Urinary bladder (tissue), 3 donors: ENCODE measurements at regions not wholly inside any gene's neighbourhood (a gene's known extent, or its start where the extent isn't known, plus 50 kb on each side); places are given as distances from the start of the nearest gene placed in this dataset.

Experiments
- DNase-seq: peaks from one replicate; pipeline ENCODE4 v3.0.0-alpha.2; 2015; ENCODE audit errors: extremely low spot score
- H3K27ac ChIP-seq: one replicate; pipeline ENCODE4 v1.5.1; 2013; ENCODE audit warnings: low read depth, mild to moderate bottlenecking, moderate library complexity
- H3K36me3 ChIP-seq: one replicate; pipeline ENCODE4 v1.6.1; 2013; ENCODE audit warnings: mild to moderate bottlenecking, moderate library complexity; ENCODE audit not compliant: insufficient read depth
- H3K4me1 ChIP-seq: one replicate; pipeline ENCODE4 v1.6.1; 2013; ENCODE audit warnings: mild to moderate bottlenecking, moderate library complexity; ENCODE audit not compliant: insufficient read depth
- H3K4me3 ChIP-seq: one replicate; pipeline ENCODE4 v1.5.1; 2013; ENCODE audit warnings: low read depth, low read length
- WGBS: extraction: QIAGEN DNeasy Blood & Tissue Kit; methylation state at CpG from one replicate; pipeline ENCODE4 v1.1.7; 2013; 5-methylcytosine and 5-hydroxymethylcytosine counted together
- donor health status: healthy with polysubstance abuse.
- donor health status: healthy.

- Histone ChIP-seq H3K27ac (no peak overlapping the region), H3K4me3 (no peak overlapping the region), H3K36me3 (no peaks in the 10 kb centered on the region), H3K4me1 (no peaks in the 10 kb centered on the region)
- DNase-seq, result no peak
- 77% methylated on average over 1 of the region's 1 CpG for WGBS
Observed at GRCh38 chr5:130282049-130282448, 377.8 kb downstream of the CHSY3 start.

GRCh38 chr5:130280528-130281217, 376.4 kb downstream of the CHSY3 start:
- no peak for DNase-seq
- 75% methylated on average over 8 of the region's 8 CpGs for WGBS
- no peak overlapping the region for H3K4me3 ChIP-seq
- no peaks in the 10 kb centered on the region for H3K4me1 ChIP-seq
- no peak overlapping the region for H3K27ac ChIP-seq
- H3K36me3 ChIP-seq, result no peaks in the 10 kb centered on the region

DNA sequence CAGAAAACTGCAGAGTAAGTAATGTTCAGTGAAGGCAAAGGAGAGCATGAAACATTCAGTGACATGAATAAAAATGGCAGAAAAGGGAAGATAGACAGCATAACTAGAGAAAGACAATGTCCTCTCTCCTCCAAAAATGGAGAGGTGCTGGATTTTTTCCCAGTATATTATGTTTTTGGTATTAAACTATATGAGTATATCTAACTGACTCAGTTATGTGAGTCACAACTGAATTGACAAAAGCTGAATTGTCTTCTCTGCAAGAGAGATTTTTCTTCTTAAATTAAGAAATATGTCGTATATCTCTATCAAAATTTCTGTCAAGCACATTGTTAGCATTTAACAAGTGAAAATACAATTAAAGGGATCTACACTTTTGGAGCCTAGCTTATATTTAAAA, 375.1 kb downstream of the CHSY3 start:
- no peaks in the 10 kb centered on the region for H3K4me1 ChIP-seq
- H3K27ac ChIP-seq, result no peak overlapping the region
- no peaks in the 10 kb centered on the region for H3K36me3 ChIP-seq
- H3K4me3 ChIP-seq, result no peak overlapping the region
- DNase-seq, result no peak
- 69% methylated on average over 1 of the region's 1 CpG for WGBS

DNA sequence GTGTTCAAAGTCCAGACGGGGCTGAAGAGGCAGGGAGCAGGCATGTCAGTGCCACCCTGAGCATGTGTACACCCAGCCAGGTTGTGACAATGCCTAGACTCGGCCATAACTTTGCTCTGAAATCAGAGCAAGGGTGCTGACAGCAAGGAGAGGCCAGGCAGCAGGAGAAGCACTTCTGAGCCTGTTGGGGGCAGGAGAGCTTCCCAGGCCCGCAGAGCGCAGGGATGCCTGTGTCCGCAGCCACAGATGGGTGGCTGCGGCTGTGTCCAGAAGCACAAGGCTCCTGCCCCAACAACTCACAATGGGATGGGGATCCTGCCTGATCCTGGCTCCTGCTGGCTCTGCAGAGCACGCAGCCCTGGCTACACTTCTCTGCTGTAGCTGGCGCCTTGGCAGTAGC, 373.9 kb downstream of the CHSY3 start:
- Histone ChIP-seq H3K4me1 (no peaks in the 10 kb centered on the region), H3K27ac (no peak overlapping the region), H3K4me3 (no peak overlapping the region), H3K36me3 (no peaks in the 10 kb centered on the region)
- no peak for DNase-seq
- WGBS, result 97% methylated on average over 8 of the region's 8 CpGs

- H3K36me3 ChIP-seq, result no peaks in the 10 kb centered on the region
- 95% methylated on average over 8 of the region's 8 CpGs for WGBS
Observed at GRCh38 chr5:130277522-130277921, 373.3 kb downstream of the CHSY3 start.

DNA sequence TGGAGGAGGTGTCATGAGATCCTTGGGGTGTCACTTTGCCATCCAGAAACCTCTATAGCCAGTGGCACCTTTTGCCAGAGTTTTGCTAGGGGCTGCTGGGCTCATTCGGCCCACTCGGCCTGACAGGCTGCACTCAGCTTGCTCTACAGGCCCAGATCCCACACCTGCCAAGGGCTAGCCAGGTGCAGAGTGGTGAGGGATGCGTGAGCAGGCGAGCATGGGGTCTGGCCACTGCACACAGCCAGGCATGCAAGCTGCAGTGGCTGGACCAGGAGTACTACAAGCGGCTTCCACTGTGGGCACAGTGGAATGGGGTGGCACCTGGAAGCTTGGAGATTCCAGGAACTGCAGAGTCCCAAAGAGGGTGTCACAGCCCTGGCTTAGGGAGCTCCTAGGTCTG, 372.7 kb downstream of the CHSY3 start:
- WGBS, result 95% methylated on average over 5 of the region's 5 CpGs
- no peak for DNase-seq
- Histone ChIP-seq H3K36me3 (no peaks in the 10 kb centered on the region), H3K27ac (no peak overlapping the region), H3K4me3 (no peak overlapping the region), H3K4me1 (no peaks in the 10 kb centered on the region)

More at GRCh38 chr5:130277522-130277921, 373.3 kb downstream of the CHSY3 start:
- no peak overlapping the region for H3K27ac ChIP-seq
- no peak overlapping the region for H3K4me3 ChIP-seq
- no peaks in the 10 kb centered on the region for H3K4me1 ChIP-seq
- DNase-seq, result no peak

DNA sequence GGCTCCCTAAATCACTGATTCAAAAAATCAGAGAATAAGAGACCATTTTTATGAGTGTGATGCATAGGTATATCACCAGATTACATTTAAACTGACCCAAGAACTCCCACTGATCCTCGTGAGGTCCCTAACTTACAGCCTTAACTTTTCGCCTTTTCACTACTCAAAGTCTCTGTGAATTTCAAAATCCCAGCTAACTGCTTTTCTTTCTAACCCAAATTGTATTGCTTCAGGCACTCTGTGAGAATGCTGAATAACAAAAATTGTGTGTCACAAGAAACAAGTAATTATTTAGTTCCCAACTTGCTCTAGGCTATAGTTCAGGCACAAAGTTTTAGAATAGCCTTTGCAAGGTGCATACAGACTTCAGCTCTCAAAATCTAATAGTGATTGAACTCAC, 368.6 kb downstream of the CHSY3 start:
- no peak overlapping the region for H3K4me3 ChIP-seq
- 92% methylated on average over 2 of the region's 2 CpGs for WGBS
- H3K4me1 ChIP-seq, result no peaks in the 10 kb centered on the region
- no peak overlapping the region for H3K27ac ChIP-seq
- no peak for DNase-seq
- H3K36me3 ChIP-seq, result no peaks in the 10 kb centered on the region

GRCh38 chr5:130270786-130271185, 366.5 kb downstream of the CHSY3 start:
- Histone ChIP-seq H3K36me3 (no peaks in the 10 kb centered on the region), H3K4me3 (no peak overlapping the region), H3K4me1 (no peaks in the 10 kb centered on the region), H3K27ac (no peak overlapping the region)
- DNase-seq, result no peak

GRCh38 chr5:130268489-130268888, 364.2 kb downstream of the CHSY3 start:
- DNase-seq, result no peak
- 89% methylated on average over 2 of the region's 2 CpGs for WGBS
- Histone ChIP-seq H3K27ac (no peak overlapping the region), H3K4me1 (no peaks in the 10 kb centered on the region), H3K4me3 (no peak overlapping the region), H3K36me3 (no peaks in the 10 kb centered on the region)

DNA sequence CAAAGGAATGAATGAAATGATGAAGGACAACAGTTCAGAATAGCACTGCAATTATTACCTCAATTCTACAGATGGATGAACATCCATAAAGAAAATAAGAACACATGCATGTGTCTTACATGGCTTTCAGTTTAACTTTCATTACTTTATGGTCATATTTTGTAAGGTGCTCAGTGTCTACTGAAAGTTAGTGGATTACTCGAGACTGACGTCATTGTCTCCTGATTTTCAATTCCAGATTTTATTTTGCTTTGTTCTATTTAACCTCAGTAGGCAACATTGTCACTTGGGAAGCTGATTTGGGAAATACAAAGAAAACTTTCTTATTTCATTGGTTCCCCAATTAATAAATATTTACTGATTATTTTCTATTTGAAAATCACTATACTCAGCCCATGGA, 363.7 kb downstream of the CHSY3 start:
- no peak overlapping the region for H3K4me3 ChIP-seq
- H3K4me1 ChIP-seq, result no peaks in the 10 kb centered on the region
- no peaks in the 10 kb centered on the region for H3K36me3 ChIP-seq
- H3K27ac ChIP-seq, result no peak overlapping the region
- 95% methylated on average over 2 of the region's 2 CpGs for WGBS
- DNase-seq, result no peak

- Histone ChIP-seq H3K36me3 (no peaks in the 10 kb centered on the region), H3K4me3 (no peak overlapping the region), H3K4me1 (no peaks in the 10 kb centered on the region), H3K27ac (no peak overlapping the region)
- 96% methylated on average over 2 of the region's 2 CpGs for WGBS
- DNase-seq, result no peak
Observed at GRCh38 chr5:130260481-130260880, 356.2 kb downstream of the CHSY3 start.

GRCh38 chr5:130251931-130252330, 347.7 kb downstream of the CHSY3 start:
- H3K36me3 ChIP-seq, result no peaks in the 10 kb centered on the region
- WGBS, result 68% methylated on average over 1 of the region's 1 CpG
- no peaks in the 10 kb centered on the region for H3K4me1 ChIP-seq
- no peak overlapping the region for H3K4me3 ChIP-seq
- no peak for DNase-seq
- H3K27ac ChIP-seq, result no peak overlapping the region

- no peak for DNase-seq
- H3K27ac ChIP-seq, result no peak overlapping the region
- H3K4me3 ChIP-seq, result no peak overlapping the region
- WGBS, result 82% methylated on average over 4 of the region's 4 CpGs
- no peaks in the 10 kb centered on the region for H3K4me1 ChIP-seq
- H3K36me3 ChIP-seq, result no peaks in the 10 kb centered on the region
Observed at GRCh38 chr5:130243641-130244040, 339.4 kb downstream of the CHSY3 start.

DNA sequence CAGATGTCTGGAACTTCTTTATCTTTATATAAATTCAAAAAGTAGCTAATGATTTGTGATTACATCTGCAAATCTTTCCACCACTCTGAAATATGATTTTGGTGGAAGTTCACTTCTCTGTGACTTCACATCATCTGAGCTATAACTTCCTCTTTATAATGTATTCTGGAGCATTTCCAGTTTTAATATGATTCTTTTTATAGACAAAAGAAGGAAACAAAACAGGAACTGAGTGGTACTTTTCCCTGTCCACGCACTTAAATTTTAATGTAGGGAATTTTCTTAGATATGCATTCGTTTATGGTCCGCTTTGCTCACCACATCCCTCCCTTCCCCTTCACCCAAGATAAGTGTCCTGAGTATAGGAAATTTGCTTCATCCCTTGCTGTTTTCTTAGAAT, 333.5 kb downstream of the CHSY3 start:
- no peak for DNase-seq
- Histone ChIP-seq H3K27ac (no peak overlapping the region), H3K4me3 (no peak overlapping the region), H3K4me1 (no peaks in the 10 kb centered on the region), H3K36me3 (no peaks in the 10 kb centered on the region)
- 61% methylated on average over 3 of the region's 3 CpGs for WGBS
